ENCODE measurements at regions not wholly inside any gene's neighbourhood (a gene's known extent, or its start where the extent isn't known, plus 50 kb on each side); places are given as distances from the start of the nearest gene placed in this dataset.

GRCh38 chr20:21941941-21942805, 236.7 kb downstream of the PAX1 start:
- no peak for ATAC-seq

- ATAC-seq, result no peak
Measured at GRCh38 chr20:21936720-21937380, 231.4 kb downstream of the PAX1 start.

- ATAC-seq, result no peak
Measured at GRCh38 chr20:21936261-21936660, 230.8 kb downstream of the PAX1 start.

- ATAC-seq, result no peak
Measured at GRCh38 chr20:21933526-21933925, 228.1 kb downstream of the PAX1 start.

- no peak for ATAC-seq
Measured at GRCh38 chr20:21921251-21921650, 215.8 kb downstream of the PAX1 start.

- no peak for ATAC-seq
Measured at GRCh38 chr20:21920211-21920610, 214.7 kb downstream of the PAX1 start.

GRCh38 chr20:21918398-21918797, 212.9 kb downstream of the PAX1 start:
- no peak for ATAC-seq

- ATAC-seq, result no peak
Measured at GRCh38 chr20:21902391-21902790, 196.9 kb downstream of the PAX1 start.

- no peak for ATAC-seq
Measured at GRCh38 chr20:21901470-21902275, 196.2 kb downstream of the PAX1 start.

- ATAC-seq, result no peak
Measured at GRCh38 chr20:21900431-21900830, 195.0 kb downstream of the PAX1 start.

- no peak for ATAC-seq
Measured at GRCh38 chr20:21874921-21875320, 169.5 kb downstream of the PAX1 start.

- no peak for ATAC-seq
Measured at GRCh38 chr20:21874127-21874526, 168.7 kb downstream of the PAX1 start.

GRCh38 chr20:21873291-21873690, 167.8 kb downstream of the PAX1 start:
- no peak for ATAC-seq

- ATAC-seq, result no peak
Measured at GRCh38 chr20:21867811-21868210, 162.3 kb downstream of the PAX1 start.

- no peak for ATAC-seq
Measured at GRCh38 chr20:21867353-21867752, 161.9 kb downstream of the PAX1 start.

- no peak for ATAC-seq
Measured at GRCh38 chr20:21862956-21863355, 157.5 kb downstream of the PAX1 start.

- ATAC-seq, result no peak
Measured at GRCh38 chr20:21862259-21862946, 156.9 kb downstream of the PAX1 start.

- ATAC-seq, result no peak
Measured at GRCh38 chr20:21840991-21841390, 135.5 kb downstream of the PAX1 start.

GRCh38 chr20:21839982-21840381, 134.5 kb downstream of the PAX1 start:
- ATAC-seq, result no peak

GRCh38 chr20:21836346-21836745, 130.9 kb downstream of the PAX1 start:
- no peak for ATAC-seq

GRCh38 chr20:21835042-21835441, 129.6 kb downstream of the PAX1 start:
- ATAC-seq, result no peak

Data from esophagus mucosa (tissue), 1 donor.